CD1c-positive myeloid dendritic cell (primary cell): ENCODE measurements at regions not wholly inside any gene's neighbourhood (a gene's known extent, or its start where the extent isn't known, plus 50 kb on each side); places are given as distances from the start of the nearest gene placed in this dataset.
"Not testable (repeated sequence)": the region's sequence is repeated elsewhere in the genome, so short reads cannot be mapped to it uniquely, and the experiment has no call there.

Source experiments
- DNase-seq: peaks from one replicate; pipeline ENCODE4 v3.0.0-alpha.2; 2016; ENCODE audit errors: extremely low spot score

DNA sequence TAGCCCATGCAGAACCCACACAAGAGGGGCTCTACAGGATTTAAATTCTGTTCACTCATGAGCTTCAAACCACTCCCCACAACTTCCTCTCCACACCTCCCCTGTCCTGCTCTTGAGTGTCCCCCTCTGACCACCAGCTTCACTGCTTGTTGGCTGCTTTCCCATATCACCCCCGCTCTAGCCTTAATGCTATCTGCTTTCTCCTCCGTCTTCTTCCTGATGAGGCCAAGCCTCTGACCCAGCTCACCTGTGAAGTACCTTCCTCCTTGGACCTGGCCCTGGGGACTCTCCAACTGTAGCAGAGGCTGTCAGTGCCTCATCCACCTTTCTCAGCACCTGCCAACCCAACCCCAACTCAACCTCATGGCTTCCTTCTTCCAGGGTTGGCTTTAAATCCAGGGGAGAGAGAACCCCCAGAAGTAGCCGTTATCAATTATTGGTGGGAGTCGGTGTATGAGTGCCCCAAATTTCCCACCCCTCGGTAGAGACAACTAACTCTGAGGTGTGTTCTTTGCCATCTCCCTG, 174.8 kb downstream of the MINAR1 start:
- DNase-seq = no peak

DNA sequence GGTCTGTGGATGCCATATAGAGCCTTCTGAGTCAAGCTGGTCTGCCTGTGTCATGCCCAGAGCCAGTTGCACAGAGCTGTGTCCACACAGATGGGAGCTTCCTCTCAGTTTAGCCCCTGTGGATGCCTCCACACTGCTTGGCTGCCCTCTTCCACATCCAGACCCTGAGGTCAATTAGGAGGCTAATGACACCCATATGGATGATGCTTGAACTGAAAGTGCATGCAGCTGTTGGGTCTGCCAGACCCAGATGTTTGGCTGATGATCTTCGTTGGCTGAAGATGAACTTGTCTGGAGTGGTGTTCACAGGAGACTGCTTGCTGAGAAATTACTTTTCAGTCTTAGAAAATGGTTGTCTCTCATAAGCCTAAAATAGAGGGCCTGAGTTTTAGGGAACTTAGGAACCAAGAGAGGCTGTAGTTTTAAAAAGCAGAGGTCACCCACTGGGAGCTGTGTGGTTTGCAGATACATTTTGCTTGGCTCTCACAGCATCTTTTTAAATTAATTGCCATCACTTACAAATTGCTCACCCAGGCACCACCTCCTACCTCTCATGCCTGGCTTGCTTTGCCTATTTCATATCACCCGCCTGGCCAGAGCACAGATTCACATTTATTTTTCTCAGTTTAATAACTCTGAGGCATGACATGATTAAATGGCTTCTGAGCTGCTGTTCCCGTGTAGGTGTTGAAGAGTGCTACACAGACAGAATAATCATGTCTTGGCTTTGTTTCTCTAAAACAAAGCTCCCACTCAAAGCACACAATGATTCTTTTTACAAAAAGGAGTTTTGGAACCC, 176.1 kb downstream of the MINAR1 start:
- DNase-seq = no peak

DNA sequence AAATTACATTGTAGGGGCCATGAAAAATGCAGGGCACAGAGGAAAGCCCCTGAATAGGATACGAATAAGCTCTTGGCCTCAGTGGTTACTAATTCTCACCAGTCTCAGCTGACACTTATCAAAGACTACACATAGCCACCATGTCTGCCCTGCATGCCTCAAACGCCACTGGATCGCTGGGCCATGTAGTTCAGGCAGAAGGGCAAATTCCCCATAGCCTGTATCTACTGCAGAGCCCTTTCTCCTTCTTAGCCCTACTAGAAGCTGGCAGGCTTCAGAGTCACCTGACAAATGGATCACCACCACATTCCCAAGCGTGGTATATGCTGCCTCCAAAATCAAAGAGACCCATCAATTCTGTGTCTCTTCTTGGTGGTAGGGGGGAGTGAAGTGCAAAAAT, 177.4 kb downstream of the MINAR1 start:
- DNase-seq = no peak

DNA sequence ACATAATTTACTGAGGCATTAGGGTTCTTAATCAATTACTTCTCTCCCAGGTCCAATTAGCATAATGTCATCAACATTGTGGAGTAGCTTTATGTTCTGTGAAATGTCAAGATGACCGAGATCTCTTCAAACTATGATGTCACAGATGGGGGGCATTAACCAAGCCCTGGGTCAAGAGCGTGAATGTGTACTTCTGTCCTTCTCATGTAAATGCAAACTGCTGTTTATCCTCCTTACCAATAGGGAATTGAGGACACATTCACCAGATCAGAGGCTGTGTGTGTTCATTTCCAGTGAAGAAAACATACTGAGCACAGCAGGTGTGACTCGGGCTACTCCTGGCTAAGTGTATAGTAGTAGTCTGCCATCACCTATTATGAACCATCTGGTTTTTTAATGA, 177.9 kb downstream of the MINAR1 start:
- no peak for DNase-seq

DNA sequence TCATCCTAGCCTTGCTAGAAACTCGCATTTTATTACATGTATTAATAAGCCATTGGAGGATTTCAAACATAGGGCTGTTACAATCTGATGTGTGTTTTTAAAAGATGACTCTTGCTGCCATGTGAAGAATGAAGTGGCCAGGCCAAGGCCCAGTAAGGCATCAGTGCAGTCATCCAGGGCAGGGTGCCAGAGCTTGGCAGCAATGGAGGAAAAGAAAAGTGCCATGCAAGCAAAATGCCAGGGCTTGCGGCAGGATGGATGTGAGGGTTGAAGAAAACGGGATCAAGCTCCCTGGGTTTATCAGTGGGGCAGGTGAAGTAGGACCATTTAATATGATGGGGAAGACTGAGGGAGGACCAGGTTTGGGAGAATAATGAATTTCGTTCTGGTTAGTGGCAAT, 183.6 kb downstream of the MINAR1 start:
- DNase-seq = no peak

DNA sequence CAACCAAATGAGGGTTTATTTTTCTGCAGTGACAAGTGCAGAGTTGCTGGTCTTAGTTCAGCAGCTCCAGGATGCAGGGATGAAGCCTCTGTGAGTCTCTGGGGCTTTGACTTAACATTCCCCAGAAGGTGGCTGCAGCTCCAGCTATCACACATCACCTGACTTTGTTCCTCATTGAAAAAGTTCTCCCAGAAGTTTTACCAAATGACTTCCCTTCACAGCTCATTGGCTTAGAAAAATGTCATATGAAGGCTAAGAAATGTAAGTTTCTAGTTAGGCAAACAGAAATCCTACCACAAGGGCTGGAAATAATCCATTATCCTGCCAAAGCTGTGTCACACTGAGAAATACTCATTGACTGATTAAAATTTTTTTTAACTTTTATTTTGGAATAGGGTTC, 184.9 kb downstream of the MINAR1 start:
- DNase-seq = no peak

DNA sequence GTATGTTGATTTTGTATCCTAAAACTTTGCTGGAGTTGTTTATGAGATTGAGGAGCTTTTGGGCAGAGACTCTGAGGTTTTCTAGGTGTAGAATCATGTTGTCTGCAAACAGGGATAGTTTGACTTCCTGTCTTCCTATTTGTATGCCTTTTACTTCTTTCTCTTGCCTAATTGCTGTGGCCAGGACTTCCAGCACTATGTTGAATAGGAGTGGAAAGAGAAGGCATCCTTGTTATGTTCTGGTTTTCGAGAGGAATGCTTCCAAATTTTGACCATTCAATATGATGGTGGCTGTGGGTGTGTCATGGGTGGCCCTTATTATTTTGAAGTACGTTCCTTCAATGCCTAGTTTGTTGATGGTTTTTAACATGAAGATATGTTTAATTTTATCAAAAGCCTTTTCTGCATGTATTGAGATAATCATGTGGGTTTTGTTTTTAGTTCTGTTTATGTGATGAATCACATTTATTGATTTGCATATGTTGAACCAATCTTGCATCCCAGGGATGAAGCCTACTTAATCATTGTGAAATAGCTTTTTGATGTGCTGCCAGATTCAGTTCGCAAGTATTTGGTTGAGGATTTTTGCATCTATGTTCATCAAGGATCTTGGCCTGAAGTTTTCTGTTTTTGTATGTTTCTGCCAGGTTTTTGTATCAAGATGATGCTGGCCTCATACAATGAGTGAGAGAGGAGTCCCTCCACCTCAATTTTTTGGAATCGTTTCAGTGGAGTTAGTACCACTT, 188.1 kb downstream of the MINAR1 start:
- no peak for DNase-seq

DNA sequence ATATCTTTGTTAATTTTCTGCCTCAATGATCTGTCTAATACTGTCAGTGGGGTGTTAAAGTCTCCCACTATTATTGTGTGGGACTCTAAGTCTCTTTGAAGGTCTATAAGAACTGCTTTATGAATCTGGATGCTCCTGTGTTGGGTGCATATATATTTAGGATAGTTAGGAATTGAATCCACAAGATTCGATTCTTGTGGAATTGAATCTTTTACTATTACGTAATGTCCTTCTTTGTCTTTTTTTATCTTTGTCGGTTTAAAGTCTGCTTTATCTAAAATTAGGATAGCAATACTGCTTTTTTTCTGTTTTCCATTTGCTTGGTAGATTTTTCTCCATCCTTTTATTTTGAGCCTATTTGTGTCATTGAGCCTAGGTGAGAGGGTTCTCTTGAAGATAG, 189.7 kb downstream of the MINAR1 start:
- DNase-seq = not testable (repeated sequence)

DNA sequence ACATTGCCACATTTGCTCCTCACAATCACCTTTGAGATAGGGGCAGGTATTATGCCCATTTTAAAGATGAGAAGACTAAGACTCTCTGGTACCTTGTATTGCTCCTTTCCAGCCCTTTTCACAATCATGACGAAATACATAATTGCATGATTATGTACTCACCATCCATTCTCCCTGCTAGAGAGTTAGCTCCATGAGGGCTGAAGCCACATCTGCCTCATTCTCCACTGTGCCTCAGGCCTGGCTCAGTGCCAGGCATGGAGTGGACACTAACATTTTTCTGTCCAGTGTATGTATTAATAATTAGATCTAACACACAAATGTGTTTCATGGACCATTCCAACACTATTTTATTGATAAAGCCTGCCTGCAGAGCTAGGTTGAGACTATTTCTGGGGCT, 191.4 kb downstream of the MINAR1 start:
- DNase-seq = no peak

DNA sequence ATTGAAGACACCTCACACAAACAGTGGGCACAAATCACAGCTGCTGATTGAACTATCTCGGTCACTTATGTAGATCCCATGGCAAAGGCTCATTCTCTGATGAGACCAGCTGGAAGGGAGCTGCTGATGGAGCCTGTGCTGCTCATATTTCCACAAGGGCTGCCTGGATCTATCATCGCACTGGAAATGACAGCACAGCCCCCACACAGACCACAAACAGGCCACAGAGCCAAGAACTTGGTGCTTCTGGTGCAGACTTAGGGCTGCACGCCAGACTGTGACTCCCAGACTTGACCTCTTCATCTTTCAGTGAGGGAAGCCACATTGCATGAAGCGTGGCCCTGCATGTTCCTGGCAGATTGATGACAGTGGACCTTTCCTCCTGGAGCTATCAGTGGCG, 197.6 kb downstream of the MINAR1 start:
- no peak for DNase-seq

DNA sequence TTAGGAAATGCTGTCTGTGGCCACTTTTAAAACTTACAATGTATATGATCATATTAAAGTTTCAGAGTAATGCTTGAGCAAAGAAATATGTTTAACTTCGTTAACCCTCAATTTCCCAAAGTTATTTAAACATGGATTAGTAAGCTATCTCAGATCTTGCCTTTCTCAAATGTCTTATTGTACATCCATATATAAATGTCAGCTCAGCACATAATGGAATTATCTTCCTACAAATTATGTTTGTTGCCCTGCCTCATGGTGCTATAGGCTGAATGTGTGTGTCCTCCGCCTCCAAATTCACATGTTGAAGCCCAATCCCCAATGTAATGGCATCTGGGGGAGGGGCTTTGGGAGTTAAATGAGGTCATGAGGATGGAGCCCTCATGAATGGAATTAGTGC, 200.3 kb downstream of the MINAR1 start:
- no peak for DNase-seq

DNA sequence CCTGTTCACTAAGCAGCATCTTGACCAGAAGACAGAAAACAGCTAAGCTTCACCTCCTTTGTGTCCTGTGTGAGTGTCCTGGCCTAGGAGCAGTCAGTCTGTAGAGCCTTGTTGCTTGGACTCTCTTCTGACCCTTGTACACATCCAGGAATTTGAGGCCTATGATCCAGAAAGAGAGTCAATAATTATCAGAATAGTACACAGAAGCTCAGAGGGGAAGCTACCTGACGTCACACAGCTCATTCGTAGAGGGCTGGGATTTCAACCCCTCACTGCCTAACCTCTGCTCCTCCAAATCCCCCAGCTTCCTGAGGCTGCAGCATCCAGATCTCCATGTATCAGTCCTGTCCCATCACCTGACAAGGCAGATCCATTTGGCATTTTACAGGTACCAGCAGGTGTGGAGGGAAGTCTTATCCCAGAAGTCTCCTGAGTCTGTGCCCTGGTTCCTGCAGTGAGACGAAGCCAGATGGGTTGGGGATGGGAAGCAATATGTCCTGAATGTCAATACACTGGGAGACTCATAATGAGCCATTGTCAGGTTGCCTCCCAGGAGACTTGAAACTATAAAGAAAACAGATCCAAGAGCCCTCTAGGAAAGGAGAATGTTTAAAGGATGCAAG, 203.1 kb downstream of the MINAR1 start:
- DNase-seq = no peak

DNA sequence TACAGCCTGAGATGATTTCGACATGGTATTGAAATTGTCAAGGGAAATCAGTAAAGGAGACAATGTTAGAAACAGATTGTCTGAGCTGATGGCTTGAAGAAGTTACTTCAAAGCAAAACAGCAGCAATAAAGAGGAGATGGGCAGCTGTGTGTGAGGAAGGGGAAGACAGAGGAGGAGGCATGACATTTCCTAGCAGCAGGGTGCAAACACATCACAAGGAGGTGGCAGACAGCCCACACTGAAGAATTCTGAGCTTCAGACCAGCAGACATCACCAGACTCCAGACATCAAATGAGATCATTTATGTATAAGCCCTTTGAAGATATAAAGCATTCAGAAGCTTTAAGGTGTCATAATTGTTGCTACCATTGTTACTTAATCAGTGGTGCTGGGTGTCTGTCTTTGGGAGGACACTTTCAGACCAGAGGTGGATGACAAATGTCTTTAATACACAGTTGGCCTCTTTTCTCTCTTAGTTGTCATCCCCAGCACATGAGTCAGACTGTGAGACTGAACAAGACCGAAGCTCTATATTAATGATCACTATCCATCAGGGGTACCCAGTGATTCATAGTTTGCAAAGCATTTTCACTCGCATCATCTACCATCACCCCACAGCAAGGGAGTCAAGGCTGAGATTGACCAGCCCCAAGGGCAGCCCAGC, 203.9 kb downstream of the MINAR1 start:
- DNase-seq = no peak

DNA sequence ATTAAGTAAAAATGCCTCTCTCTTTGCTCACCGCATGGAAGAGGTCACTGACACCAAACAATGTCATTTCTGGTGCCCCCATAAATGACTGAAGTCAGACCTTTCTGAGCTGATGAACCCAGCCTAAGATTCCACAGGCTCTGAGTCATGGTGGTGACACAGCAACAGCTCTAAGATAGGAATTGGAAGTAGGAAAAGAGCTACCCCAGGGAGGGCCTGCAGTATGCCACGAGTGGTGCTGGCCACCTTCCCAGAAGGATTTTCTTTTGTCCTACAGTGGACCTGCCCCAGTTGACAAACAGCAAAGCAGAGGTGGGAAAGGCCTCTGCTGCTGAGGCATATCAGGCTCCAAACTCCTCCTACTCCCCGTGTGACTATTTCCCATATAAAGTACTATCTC, 208.1 kb downstream of the MINAR1 start:
- DNase-seq = no peak

DNA sequence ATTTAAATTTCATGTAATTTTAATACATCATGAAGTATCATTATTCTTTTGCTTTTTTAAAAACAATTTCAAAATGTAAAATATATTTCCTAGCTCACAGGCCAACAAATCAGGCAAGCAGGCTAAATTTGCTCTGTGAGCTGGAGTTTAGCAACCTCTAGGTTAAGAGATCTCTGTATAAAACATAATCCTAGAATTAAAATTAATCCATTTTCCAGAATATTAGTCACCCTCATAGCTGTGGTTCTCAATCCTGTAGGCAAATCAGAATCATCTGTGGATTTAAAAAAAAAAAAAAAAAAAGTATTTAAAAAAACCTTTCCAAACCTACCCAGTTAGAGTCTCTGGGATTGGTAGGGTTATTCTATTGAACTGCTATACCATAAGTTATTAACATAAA, 209.7 kb downstream of the MINAR1 start:
- DNase-seq = no peak

DNA sequence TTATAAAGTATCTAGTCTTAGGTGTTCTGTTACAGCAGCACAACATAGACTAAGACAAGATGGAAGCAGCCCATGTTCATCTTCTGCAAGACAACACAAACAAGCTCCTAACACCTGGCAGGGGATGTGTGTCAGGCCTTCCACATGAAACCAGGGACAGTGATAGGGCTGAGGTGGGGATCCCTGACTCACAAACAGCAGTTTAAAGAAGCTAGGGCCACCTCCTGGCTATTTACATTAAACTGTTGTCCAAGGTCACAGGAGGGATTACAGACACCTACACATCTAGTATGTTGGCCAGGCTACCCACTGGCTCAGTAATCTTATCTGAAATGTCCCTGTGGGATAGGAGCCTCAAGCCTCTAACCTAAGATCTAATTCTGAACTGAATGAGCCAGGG, 211.3 kb downstream of the MINAR1 start:
- DNase-seq = no peak

DNA sequence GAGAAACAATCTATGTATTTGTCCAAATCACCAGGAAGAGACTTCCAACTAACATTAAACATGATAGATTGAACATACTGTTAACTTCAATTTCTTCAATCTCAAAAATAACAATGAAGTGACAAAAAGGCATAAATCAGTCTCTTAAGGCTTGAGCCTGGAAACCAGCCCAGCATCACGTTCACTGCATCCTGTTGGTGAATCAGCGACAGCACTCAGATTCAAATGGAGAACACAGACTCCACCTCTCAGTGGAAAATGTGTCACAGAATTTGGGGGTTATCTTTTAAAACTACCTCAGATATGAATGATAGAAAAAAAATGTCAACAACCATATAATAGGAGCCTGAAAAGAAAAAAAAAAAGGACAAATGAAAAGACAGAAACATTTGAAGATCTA, 212.0 kb downstream of the MINAR1 start:
- DNase-seq = no peak

DNA sequence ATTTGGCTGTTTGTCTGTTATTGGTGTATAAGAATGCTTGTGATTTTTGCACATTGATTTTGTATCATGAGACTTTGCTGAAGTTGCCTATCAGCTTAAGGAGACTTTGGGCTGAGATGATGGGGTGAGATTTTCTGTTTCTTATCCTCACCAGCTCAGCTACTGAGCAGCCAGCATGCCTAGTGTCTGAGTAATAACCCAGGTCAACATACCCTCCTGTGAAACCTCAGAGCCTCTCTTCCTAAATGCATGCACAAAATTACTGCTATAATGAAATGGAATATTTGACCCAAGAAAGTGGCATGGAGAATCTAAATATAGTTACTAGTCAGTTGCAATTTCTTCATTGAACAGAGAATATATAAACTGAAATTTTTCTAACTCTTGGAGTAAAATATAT, 220.8 kb downstream of the MINAR1 start:
- not testable (repeated sequence) for DNase-seq

DNA sequence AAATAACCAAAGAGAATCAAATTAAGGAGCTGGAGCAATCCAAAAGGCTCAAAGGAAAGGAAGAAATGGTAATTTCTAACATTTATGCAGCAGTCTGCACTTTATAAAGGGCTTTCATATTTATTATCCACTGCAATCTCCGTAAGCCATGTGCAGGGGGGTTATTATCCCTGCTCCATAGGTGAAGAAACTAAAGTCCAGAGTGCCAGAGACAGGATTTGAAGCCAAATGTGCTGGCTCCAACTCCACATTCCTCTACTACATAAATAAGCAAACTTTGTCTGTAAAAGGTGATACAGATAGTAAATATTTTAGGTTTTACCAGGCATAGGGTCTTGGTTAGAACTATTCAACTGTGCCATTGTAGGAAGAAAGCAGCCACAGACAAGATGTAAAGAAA, 221.4 kb downstream of the MINAR1 start:
- no peak for DNase-seq

DNA sequence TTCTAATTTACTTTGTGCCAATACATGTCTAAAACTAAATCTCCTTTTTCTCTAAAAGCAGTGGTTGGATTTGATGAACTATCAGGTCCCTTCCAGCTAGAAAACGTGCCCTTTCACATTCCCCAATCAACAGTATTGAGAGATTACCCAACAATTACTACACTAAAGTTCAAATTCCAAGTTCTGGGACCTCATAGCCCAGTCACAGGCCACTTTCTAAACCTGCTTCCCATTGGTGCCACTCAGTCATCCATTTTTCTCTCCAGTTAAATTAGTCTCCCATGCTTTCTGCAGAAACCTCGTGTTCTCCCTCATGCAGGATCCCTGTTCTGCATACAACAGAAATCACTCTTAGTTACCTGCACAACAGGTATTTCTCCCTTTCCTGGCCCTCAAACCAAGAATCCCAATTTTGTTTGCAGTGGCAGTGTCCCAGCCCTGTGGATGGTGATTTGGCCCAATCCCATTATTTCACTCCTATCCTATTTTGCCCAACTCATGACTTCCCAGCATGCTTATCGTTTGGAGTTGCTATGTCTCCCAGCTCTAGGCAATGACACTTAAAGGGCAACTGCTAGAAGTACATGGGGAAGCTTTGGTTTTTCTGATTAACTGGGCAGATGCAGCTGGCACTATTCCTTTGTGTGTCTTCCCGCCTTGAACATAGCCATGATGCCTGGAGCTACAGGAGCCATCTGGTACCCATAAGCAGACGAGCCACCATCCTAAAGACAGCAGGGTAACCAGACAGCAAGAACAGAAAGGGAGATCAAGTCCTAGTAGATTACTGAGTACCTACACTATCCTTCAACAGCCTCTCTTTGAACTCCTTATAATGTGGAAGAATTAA, 224.2 kb downstream of the MINAR1 start:
- DNase-seq = no peak

DNA sequence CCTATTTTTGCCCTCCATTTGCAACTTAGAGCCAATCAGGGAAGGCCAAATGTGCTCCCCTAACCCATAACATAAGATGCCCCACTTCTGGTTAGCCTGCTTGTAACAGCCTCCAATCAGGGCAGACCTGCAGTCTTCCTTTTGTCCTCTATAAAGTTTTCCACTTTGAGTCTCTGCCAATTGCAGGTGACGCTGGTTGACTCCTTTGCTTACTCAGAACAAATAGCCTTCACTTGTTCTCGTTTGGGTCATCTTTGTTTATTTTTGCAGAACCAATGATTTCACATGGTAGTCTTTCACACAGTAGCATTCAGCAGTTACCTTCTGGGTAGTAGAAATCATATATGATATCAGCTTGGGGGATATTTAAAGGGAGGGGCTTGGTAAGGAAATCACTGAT, 225.6 kb downstream of the MINAR1 start:
- no peak for DNase-seq
